GM21576 (cell line): ENCODE measurements at regions not wholly inside any gene's neighbourhood (a gene's known extent, or its start where the extent isn't known, plus 50 kb on each side); places are given as distances from the start of the nearest gene placed in this dataset.
A peak's percentile ranks its signal among the peaks of the same experiment; 100 is the strongest.

Experiments
- ATAC-seq: cut with Tn5 transposase; IDR thresholded peaks from one replicate; pipeline ENCODE4 v1.9.1; 2021; ENCODE audit warnings: mild to moderate bottlenecking, moderate library complexity; ENCODE audit not compliant: unreplicated experiment

GRCh38 chr10:2981361-2981801 lies 86.0 kb upstream of the PFKP start:
- no peak for ATAC-seq

GRCh38 chr10:2980791-2981360 lies 86.5 kb upstream of the PFKP start:
- no peak for ATAC-seq

DNA sequence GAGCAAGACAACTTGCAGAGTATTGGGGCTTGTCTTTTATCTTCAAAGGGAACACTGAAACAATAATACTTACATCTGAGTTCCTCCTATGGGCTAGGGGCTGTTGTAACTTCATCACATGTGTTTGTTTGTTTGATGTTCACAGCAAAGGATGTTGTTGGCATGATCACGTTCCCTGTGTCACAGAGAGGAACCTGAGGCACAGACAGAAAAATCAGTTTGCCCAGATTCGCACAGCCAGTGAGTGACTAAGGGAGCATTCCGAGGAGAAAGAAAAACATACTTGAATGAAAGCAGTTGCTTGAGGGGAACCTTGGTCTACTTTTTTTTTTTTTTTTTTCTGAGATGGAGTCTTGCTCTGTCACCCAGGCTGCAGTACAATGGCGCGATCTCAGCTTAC lies 87.2 kb upstream of the PFKP start:
- ATAC-seq, result no peak

- no peak for ATAC-seq
These were observed 88.0 kb upstream of the PFKP start for GRCh38 chr10:2979306-2979705.

DNA sequence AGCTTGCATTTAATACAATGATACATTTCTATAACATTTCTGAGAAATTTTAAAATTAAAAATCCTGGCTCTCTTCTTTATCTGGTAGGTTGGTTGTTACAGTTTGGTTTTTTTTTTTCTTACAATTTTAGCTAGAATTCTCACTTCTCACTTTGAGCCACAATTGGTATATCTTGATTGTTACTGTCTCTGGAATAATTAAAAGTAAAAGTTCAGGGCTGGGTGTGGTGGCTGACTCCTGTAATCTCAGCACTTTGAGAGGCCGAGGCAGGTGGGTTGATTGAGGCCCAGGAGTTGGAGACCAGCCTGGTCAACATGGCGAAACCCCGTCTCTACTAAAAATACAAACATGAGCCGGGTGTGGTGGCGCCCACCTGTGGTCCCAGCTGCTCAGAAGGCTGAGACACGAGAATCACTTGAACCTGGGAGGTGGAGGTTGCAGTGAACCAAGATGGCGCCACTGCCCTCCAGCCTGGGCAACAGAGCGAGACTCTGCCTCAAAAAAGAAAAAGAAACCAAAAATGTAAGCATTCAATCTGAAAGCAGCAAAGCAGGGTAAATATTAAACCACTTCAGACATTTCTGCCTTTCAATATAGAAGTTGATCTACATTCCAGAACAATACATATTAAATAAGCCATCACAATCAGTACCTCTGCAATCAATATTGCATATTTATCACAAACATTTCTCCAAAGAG lies 88.6 kb upstream of the PFKP start:
- no peak for ATAC-seq

DNA sequence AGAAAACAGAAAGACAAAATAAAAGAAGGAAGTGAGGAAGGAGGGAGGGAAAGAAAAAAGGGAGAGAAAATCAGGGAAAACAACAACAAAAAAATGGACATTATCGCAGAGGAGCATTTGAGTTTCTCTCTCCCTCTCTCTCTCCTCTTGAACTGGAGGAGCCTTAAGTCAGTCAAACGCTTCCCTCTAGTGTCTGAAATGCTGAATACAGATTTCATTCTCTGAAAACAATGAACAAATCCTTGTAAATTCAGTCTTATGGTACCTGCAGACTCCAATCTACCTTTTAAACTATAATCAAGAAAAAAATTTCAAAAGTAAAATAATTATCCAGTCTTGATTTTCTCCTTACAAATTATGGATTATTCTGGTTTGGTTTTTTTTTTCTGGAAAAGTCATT lies 89.2 kb upstream of the PFKP start:
- peak; percentile 48 for ATAC-seq

DNA sequence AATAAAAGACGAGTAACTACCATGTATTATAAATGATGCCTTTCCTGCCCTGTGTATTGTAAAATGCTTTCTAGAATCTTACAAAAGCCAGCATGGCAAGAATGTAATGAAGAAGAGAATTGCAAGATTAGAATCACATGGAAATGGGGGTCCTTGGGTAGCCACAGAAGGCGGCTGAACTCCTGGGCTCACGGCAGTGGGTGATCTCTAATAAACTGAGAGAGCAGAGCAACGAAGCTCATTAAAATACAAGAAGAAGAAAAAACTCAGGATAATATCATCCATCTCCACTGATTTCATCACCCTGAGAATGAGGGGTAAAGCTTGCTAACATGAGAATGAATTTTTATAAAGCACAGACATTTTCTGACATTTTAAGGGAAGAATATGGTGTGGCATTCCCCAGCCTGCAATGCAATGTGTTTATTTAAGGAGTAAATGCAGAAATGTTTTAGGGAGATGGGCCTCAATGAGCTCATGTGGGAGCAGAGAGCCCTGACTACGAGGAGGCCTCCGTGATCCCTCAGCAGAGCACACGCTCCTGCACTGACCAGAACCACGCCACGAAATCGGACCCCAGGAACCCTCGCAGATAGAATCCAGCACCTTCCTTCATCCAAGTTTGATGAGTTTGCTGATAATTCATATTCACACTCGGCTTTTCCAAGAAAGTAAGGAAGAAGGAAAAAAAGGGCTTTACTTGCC lies 92.7 kb upstream of the PFKP start:
- no peak for ATAC-seq

DNA sequence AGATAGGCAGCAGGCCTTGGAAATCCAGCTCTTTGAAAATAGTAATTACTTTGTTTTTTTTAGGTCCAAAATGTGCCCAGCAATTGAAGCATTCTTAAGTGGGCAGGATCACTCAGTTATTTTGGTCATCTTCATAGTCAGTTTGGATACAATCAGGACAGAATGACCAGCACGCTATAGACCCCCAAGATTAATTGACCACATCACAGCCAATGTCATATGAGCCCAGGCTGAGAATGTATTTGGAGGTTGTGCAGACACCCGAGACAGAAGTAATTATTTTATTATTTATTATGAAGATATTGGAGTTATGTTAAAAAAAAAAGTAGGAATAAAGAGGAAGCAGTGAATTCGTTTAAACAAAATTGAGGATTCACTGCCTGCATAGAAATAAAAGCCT lies 93.3 kb upstream of the PFKP start:
- ATAC-seq, result no peak

DNA sequence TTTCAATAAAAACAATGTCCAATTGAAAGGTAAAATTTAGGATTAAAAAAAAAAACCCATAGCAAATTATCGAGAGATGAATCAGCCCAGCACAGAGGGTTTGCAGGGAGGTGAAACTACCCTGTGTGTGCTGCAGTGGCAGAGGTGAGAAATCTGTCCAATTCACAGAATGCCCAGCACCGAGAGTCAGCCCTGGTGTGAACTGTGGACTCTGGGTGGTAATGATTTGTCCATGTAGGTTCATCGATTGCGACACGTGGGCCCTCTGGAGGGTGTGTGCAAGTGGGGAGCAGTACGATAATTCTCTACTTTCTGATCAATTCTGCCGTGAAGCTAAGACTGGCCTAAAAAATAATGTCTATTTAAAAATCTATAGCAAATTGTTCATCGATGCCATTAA lies 94.5 kb upstream of the PFKP start:
- no peak for ATAC-seq

- ATAC-seq, result no peak
These were observed 95.1 kb upstream of the PFKP start for GRCh38 chr10:2972216-2972615.

GRCh38 chr10:2970190-2970823 lies 97.0 kb upstream of the PFKP start:
- no peak for ATAC-seq

- ATAC-seq, result no peak
These were observed 98.8 kb upstream of the PFKP start for GRCh38 chr10:2968401-2969058.

- no peak for ATAC-seq
These were observed 101.2 kb upstream of the PFKP start for GRCh38 chr10:2966134-2966533.

- ATAC-seq, result no peak
These were observed 102.6 kb upstream of the PFKP start for GRCh38 chr10:2964632-2965296.

DNA sequence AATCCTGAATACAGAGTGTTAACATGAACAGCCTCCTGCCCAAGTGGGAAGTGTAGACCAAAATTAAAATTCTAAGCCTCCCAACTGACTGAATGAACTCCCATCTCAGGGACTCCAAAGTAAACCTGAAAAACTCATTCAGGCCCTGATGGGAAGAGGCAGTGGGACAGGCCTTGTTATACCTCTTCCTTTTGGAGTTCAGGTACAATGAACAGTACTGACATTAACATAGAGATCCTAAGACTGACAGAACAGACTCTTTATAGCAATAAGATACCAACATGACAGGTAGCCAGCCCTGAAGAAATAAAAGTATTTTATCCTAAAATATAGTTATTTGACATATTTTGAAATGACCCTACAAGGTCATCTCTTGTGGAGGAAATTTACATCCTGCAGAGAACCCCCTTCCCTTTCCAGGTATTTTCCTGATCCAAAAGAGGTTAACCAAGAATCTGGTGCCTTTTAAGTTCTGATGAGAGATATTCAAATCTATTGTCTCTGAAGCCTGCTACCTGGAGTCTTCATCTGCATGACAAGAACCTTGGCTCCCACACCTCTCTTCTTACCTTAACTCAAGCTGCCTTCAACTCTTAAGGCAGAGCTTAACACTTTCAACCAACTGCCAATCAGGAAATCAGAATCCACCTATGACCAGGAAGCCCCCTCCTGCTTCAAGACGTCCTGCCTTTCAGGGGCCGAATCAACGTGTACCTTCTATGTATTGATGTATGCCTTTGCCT lies 103.3 kb upstream of the PFKP start:
- no peak for ATAC-seq

DNA sequence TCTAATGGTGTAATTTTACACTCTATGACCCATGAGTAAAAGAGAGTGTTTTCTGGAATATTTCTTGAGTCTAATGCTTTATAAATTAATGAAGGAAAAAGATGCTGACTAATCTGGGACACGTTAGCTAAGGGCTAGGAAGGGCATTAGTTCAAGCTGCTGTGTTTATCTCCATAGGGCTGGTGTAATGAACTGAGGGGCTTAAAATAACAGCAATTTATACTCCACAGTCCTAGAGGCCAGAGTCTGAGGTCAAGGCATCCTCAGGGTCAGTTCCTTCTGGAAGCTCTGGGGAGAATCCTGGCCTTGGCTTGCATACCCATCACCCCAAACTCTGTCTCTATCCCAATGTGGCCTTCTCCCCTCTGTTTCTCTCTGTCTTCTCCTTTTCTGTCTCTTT lies 105.2 kb upstream of the PFKP start:
- ATAC-seq, result no peak

- no peak for ATAC-seq
These were observed 108.7 kb upstream of the PFKP start for GRCh38 chr10:2958659-2959058.

GRCh38 chr10:2957785-2958184 lies 109.6 kb upstream of the PFKP start:
- no peak for ATAC-seq

- ATAC-seq, result no peak
These were observed 112.3 kb upstream of the PFKP start for GRCh38 chr10:2955064-2955463.

- ATAC-seq, result no peak
These were observed 113.9 kb upstream of the PFKP start for GRCh38 chr10:2953495-2953894.
